SH-SY5Y (cell line): ENCODE measurements at regions not wholly inside any gene's neighbourhood (a gene's known extent, or its start where the extent isn't known, plus 50 kb on each side); places are given as distances from the start of the nearest gene placed in this dataset.

ENCODE experiments used
- GATA2 ChIP-seq: IDR thresholded peaks from 2 replicates; pipeline ENCODE4 v1.6.1; 2011; ENCODE audit warnings: mild to moderate bottlenecking, low read depth, low read length
- GATA3 ChIP-seq: IDR thresholded peaks from 2 replicates; pipeline ENCODE4 v1.6.1; 2011; ENCODE audit warnings: low read depth, mild to moderate bottlenecking, low read length, moderate library complexity

DNA sequence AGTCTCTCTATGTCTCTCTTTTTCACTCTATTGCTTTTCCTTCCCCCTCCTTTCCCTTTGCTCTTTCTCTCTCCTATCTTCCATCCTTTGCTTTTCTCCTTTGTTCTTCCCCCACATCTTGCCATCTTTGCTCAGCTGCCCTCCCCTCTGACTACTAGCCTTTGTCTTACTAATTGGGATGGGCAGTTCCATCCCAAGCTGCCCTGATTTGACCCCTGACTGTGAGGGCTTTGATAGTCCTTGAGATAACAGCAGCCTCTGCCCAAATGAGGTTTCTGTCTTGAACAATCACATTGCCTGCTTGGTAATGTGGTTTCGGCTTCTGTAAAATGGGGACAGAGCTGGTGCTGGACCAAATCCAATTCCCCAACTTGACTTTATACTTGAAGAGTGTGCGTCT is 327.7 kb downstream of the DHX35 start:
- TF ChIP-seq GATA3 (no peak), GATA2 (no peak)

DNA sequence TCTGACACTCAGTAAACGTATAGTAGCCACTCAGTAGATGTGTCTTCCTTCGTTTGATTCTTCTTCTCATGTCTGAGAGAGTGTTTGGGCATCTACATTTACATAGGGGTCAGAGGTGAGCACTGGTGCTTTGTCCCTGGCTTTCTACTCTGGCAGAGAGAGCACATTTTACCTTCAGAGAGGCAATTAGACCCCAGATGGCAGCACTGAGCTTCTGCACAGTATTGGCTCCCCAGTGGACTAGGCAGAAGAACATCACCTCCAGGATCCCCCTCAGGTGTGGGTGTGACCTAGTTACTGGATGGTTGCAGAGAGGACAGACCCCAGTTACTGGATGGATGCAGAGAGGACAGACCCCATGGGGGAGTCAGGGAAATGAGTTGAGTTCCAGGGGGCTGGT is 327.2 kb downstream of the DHX35 start:
- TF ChIP-seq GATA2: no peak
- no peak for TF ChIP-seq GATA3

DNA sequence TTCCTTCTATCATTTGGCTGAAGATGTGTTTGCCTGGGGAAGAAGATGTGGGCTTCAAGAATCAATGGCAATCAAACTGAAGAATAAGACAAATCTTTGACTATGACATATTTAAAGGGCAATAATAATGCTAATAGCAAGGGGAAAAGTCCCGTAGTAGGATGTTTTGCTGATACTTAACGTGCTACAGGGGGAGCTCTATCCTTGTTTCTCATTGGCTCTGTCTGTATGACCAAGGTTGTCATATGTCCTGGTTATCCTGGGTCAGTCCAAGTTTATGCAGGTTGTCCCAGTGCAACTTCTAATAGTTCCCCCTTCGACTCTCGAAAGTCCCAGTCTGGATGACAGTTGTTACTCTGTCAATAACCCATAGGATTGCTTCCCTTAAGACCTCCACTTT is 321.3 kb downstream of the DHX35 start:
- no peak for TF ChIP-seq GATA3
- TF ChIP-seq GATA2: no peak

DNA sequence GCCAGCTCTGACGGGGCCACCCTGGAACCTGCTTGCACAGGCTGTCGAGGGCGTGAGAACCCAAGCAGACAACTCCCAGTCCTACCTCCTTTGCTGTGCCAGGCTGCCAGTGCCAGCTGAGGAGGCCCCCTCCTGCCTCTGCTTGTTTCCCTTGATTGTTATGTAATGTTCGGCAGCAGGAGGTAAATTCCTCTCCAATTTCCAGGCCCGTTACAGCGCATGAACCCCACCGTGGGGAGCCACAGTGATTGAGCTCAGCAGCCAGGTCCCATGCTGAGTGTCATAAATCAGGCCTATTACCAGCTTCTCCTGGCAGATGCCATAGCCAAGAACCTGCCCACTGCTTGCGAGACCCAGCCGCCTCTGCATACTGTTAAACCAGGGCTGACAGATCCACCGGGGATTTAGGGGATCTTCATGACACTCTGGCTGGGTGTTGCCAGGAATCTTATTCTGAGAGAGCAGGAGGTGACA is 320.5 kb downstream of the DHX35 start:
- TF ChIP-seq GATA3 (no peak), GATA2 (no peak)

DNA sequence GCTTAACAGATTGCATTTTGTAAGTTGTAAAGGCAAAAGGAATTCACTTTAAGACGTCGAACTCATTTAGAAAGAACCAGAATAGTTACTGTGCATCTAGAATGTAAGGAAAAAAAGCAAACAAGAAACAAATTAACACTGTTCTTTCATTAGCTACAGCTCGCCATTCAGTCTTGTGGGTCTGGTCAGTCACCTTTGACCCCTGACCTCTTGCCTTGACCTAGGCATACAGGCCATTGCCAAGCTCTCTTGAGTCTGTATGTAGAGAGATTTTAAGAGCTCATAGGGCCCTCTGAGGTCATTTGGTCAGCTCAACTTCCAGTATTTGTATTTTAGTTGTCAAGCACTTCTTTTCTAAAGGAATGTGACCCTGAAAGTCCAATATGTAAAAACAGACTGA is 318.7 kb downstream of the DHX35 start:
- TF ChIP-seq GATA2 (no peak), GATA3 (no peak)

DNA sequence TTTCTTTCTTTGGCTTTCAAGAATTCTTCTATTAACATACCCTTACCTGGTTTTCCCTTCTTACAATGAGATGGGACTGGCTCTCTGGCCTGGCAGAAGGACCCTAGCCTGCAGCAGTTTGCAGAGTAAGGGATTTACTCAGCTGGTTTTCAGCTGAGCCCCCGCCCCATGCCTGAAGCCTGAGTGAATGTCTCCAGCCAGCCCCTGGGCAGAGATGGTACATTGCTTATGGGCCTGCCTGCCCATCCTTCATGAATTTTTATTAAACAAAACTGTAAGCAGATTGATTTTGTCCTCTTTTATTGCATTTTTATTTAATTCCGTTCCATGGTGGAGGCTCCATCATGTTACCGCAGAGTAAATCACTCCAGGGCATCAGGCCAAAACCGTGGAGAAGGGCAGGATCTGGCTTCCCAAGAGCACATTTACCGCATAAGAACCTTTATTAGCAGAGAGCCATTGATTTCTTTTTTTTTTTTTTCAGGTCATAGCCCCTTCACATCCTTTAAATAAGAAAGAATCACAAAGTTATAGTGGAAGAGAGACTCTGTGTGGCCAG is 316.2 kb downstream of the DHX35 start:
- no peak for TF ChIP-seq GATA2
- TF ChIP-seq GATA3: no peak

DNA sequence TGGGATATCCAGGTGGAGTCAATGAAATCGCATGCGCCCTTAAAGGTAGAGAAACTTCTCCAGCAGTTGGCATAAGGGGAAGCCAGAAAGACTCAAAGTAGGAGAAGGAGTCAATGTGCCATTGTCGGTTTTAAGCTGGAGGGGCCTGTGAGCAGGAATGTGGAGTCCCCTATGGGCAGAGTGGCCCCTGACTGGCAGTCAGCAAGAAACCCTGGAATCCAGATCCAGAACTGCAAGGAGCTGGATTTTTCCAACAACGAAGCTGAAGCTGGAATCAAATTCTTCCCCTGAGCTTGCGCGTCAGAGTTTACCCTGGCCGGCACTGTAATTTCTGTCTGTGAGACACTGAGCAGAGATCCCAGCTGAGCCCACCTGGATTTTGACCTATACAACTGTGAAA is 315.0 kb downstream of the DHX35 start:
- TF ChIP-seq GATA2: no peak
- TF ChIP-seq GATA3: no peak

DNA sequence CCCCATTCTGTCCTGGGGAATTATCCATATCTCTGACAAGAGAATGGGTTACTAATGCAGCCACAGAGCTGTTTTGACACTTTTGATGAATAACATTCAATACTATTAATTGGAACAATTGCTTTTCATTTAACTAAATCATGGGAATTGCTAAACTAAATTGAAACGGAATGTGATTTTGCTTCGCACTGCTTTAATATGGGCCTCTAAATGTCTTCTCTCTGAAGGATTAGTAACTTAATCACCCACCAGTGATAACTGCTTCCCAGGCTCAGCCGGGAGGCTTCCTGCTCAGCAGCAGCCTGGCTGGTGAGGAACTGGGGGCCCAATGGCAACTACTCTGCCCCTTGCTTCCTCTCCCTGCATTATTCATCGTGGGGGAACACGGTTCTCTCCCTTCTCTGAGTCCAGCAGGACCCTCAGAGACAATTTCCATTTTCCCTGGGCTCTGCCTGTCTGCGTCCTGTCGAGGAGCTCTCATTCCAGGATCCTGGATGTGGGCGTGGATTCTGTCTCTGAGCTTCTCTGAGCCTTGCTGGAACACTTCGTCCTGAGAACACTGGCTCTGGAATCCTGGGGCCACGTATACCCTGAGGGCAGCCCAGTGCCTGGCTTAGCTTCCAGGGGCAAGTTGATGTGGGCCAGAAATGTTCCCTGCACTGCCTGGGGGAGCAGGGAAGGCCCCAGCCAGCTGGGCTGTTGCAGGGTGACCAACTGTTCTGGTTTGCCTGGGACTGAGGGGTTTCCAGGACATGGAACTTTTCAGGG is 308.9 kb downstream of the DHX35 start:
- TF ChIP-seq GATA2 (no peak), GATA3 (no peak)

DNA sequence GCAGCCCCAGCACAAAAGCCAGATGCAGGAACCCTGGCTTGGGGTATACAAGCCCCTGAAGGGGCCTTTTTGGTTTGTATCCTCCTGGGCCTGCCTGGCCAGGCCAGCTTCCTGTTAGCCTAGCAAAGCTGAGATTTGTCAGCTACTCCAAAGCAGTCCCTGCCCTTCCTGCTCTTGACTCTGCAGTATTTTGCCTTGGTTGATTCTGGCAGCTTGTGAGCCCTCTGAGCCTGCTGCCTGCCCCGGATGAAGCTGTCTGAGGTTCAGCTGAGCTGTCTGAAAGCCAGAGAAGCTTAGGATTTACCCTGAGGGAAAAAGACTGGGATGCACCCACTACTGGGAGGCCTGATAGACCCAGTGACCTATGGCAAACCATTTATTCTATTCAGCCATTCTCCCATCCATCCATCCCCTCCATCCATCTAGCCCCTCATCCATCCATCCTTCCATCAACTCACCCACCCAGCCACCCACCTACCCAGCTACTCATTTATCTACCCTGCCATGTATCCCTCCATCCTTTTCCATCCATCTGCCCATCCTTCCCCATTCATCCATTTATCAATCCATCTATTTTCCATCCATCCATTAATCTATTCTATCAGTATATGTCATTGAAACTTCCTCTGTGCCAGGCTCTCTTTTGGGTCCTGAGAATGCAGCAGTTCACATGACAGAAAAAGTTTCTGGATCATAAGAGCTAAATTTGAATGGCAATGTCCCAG is 307.5 kb downstream of the DHX35 start:
- no peak for TF ChIP-seq GATA2
- no peak for TF ChIP-seq GATA3

DNA sequence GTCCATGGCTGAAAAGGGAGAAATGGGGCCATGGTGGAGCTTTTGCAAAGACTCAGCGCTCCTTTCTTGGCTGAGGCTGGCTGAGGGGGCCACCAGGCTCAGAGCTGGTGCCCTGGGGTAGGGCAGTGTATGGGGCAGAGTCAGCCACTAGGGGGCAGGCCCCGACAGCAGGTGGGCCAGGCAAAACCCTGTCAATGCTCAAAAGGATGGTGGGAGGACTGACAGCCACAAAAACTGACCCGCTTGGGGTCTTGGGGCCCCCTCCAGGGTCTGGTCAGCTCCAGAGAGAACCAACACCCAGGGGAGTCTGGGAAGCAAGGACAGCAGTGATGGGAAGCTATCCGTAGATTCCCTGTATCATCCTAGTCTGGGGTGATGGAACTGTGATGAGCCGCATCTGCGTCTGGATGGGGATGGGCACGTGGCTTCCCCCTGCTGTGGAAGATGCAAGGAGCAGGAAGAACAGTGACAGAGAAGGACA is 306.9 kb downstream of the DHX35 start:
- TF ChIP-seq GATA3 (no peak), GATA2 (no peak)

DNA sequence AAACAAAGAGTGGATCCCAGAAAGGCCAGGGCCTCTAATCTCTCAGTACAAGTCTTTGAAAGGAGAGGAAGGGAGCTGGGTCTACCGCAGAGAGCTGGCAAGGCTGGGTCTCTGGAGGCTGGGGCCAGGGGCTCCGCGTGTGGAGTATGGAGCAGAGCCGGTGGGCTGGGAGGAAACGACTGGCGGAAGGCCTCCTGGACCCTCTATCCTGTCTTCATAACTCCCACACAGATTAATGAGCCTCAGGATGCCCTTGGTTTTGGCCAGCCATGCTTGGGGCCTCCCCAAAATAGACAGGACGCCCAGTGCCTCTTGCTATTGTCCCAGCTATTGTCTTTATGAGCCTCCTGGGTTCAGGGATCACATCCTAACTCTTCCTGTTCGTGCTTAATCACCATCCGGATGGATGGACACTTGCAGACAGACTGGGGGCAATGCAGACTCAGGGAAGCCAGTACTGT is 306.4 kb downstream of the DHX35 start:
- TF ChIP-seq GATA3 (no peak), GATA2 (no peak)

DNA sequence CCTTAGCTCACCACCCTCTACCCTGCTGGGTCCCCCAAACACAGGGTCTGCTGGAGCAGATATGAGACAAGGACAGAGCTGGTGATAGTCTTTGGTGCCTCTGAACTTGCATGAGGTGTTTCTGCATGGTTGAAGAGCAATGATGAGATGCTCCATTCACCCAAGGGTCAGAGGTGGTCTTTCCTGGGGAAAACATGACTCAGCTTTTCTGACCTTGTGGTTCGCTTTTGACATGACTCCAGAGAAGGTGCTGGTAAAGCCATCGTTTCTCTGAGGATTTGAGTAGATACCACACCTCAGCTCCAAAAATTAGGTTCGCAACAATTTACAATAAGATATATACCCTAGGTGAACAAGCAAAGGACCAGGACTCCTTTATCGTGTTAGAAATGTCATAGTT is 304.8 kb downstream of the DHX35 start:
- TF ChIP-seq GATA2: no peak
- no peak for TF ChIP-seq GATA3

DNA sequence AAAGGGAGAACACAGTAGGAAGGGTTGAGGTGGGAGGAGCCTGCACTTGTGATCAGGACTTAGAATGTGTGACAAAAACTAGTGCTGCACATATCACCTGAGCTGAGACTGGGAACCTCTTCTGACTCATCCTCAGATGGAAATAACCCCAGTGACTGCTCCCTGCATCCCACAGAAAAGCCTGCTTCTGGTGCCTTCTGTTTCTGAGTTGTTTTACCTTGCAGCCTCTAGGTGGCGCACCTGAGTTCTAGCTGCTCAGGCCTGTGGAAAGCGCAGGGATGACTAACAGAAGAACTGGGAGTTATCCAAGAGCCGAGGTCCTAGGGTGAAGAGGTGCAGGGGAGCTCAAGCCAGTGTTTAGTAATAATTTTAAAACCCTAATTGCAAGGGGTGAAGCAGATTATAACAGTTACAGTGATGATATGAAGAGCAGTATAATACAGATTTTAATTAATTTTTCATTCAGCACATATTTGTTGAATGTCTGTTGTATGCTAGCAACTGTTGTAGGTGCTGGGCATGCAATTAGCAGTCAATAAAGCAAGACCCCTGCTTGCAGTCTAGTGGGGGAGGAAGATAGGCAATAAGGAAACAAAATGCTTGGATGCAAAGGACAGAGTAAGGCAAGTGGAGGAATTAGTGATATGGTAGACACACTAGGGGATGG is 302.5 kb downstream of the DHX35 start:
- no peak for TF ChIP-seq GATA2
- no peak for TF ChIP-seq GATA3

DNA sequence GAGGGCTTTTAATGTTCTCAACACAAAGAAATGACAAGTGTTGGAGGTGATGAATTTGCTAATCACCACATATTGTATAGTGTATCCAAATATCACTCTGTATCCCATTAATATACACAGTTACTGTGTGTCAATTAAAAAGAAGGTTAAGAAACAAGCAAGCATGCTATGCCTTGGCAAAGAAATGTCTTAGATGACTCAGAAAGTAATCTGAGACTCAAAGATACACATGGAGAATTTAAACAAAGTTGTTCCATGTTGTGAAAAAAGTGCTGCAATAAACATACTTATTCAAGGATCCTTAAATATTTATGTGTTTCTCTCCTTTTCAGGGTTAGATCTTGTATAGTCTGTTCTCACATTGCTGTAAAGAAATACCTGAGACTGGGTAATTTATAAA is 300.9 kb downstream of the DHX35 start:
- TF ChIP-seq GATA2 (no peak), GATA3 (no peak)
